ENCODE measurements at regions not wholly inside any gene's neighbourhood (a gene's known extent, or its start where the extent isn't known, plus 50 kb on each side); places are given as distances from the start of the nearest gene placed in this dataset.

- Histone ChIP-seq H3K9me3 (ENCODE audit: low read length) (no peaks in the 10 kb centered on the region), H4K20me1 (ENCODE audit: insufficient read depth) (no peaks in the 10 kb centered on the region), H3K27me3 (ENCODE audit: insufficient read depth, low read depth, low read length) (no peaks in the 10 kb centered on the region), H3K9me2 (ENCODE audit: insufficient read depth, low read length) (no peaks in the 10 kb centered on the region), H2AFZ (ENCODE audit: low read depth, low read length) (no peak overlapping the region), H3K4me3 (ENCODE audit: low read length) (no peak overlapping the region), H3K4me2 (ENCODE audit: low read length) (no peak overlapping the region), H3K79me2 (replicated peaks; ENCODE audit: insufficient read depth, low read length) (no peaks in the 10 kb centered on the region), H3K36me3 (ENCODE audit: insufficient read depth, low read length) (no peaks in the 10 kb centered on the region), H3F3A (ENCODE audit: insufficient read depth, low read length, poor library complexity, severe bottlenecking) (no peaks in the 10 kb centered on the region), H3K9ac (ENCODE audit: low read length) (no peak overlapping the region), H3K27ac (ENCODE audit: low read length) (no peak overlapping the region)
- TF ChIP-seq REST (IDR thresholded peaks at IDR 0.05; ENCODE audit: borderline replicate concordance), result no peak
Measured at GRCh38 chr7:19928247-19928646, 154.8 kb upstream of the TMEM196 start.

- H3K79me2 ChIP-seq (replicated peaks; ENCODE audit: insufficient read depth, low read length), result no peaks in the 10 kb centered on the region
- H3K9me3 ChIP-seq (ENCODE audit: low read length), result no peaks in the 10 kb centered on the region
- H4K20me1 ChIP-seq (ENCODE audit: insufficient read depth), result no peaks in the 10 kb centered on the region
- H3K9ac ChIP-seq (ENCODE audit: low read length), result no peak overlapping the region
- H3K36me3 ChIP-seq (ENCODE audit: insufficient read depth, low read length), result no peaks in the 10 kb centered on the region
- no peaks in the 10 kb centered on the region for H3F3A ChIP-seq (ENCODE audit: insufficient read depth, low read length, poor library complexity, severe bottlenecking)
- no peaks in the 10 kb centered on the region for H3K9me2 ChIP-seq (ENCODE audit: insufficient read depth, low read length)
- TF ChIP-seq RAD21 (conservative IDR thresholded peaks at IDR 0.05) (no peak), MXI1 (conservative IDR thresholded peaks at IDR 0.05; ENCODE audit: poor library complexity, severe bottlenecking) (no peak), TAF1 (IDR thresholded peaks at IDR 0.05; ENCODE audit: low read depth) (no peak), EP300 (conservative IDR thresholded peaks at IDR 0.05; ENCODE audit: poor library complexity, severe bottlenecking) (no peak)
- no peak overlapping the region for H3K4me2 ChIP-seq (ENCODE audit: low read length)
- H3K4me3 ChIP-seq (ENCODE audit: low read length), result no peak overlapping the region
- no peak overlapping the region for H3K27ac ChIP-seq (ENCODE audit: low read length)
- H2AFZ ChIP-seq (ENCODE audit: low read depth, low read length), result no peak overlapping the region
- H3K27me3 ChIP-seq (ENCODE audit: insufficient read depth, low read depth, low read length), result no peaks in the 10 kb centered on the region
Measured at GRCh38 chr7:19920705-19921104, 147.3 kb upstream of the TMEM196 start.

GRCh38 chr7:19920166-19920565 is 146.7 kb upstream of the TMEM196 start:
- H3K4me2 ChIP-seq (ENCODE audit: low read length), result no peak overlapping the region
- no peak overlapping the region for H3K4me3 ChIP-seq (ENCODE audit: low read length)
- TF ChIP-seq EZH2 (IDR thresholded peaks at IDR 0.05; ENCODE audit: borderline replicate concordance, insufficient read depth, low read length, poor library complexity, severe bottlenecking), result no peak
- TF ChIP-seq REST (IDR thresholded peaks at IDR 0.05; ENCODE audit: borderline replicate concordance), result no peak
- no peak for TF ChIP-seq TAF1 (IDR thresholded peaks at IDR 0.05; ENCODE audit: low read depth)
- no peak for TF ChIP-seq SMC3 (conservative IDR thresholded peaks at IDR 0.05; ENCODE audit: poor library complexity)
- TF ChIP-seq MXI1 (conservative IDR thresholded peaks at IDR 0.05; ENCODE audit: poor library complexity, severe bottlenecking), result no peak
- TF ChIP-seq CTCF (IDR thresholded peaks at IDR 0.05; ENCODE audit: poor library complexity, severe bottlenecking), result no peak
- no peak for TF ChIP-seq EP300 (conservative IDR thresholded peaks at IDR 0.05; ENCODE audit: poor library complexity, severe bottlenecking)
- no peak for TF ChIP-seq POLR2AphosphoS5 (IDR thresholded peaks at IDR 0.05)
- TF ChIP-seq RAD21 (conservative IDR thresholded peaks at IDR 0.05), result no peak
- no peaks in the 10 kb centered on the region for H3K9me3 ChIP-seq (ENCODE audit: low read length)
- no peak overlapping the region for H3K9ac ChIP-seq (ENCODE audit: low read length)
- no peaks in the 10 kb centered on the region for H3K27me3 ChIP-seq (ENCODE audit: insufficient read depth, low read depth, low read length)
- H4K20me1 ChIP-seq (ENCODE audit: insufficient read depth), result no peaks in the 10 kb centered on the region
- no peaks in the 10 kb centered on the region for H3K9me2 ChIP-seq (ENCODE audit: insufficient read depth, low read length)
- H3K27ac ChIP-seq (ENCODE audit: low read length), result no peak overlapping the region
- no peak overlapping the region for H2AFZ ChIP-seq (ENCODE audit: low read depth, low read length)
- no peaks in the 10 kb centered on the region for H3K79me2 ChIP-seq (replicated peaks; ENCODE audit: insufficient read depth, low read length)
- no peaks in the 10 kb centered on the region for H3F3A ChIP-seq (ENCODE audit: insufficient read depth, low read length, poor library complexity, severe bottlenecking)
- no peaks in the 10 kb centered on the region for H3K36me3 ChIP-seq (ENCODE audit: insufficient read depth, low read length)

Measured in neural cell (in vitro differentiated cells).